Glomerular visceral epithelial cell (primary cell): ENCODE measurements at regions not wholly inside any gene's neighbourhood (a gene's known extent, or its start where the extent isn't known, plus 50 kb on each side); places are given as distances from the start of the nearest gene placed in this dataset.

Experiments
- DNase-seq: peaks from one replicate; pipeline ENCODE4 v3.0.0-alpha.2; 2016; ENCODE audit errors: extremely low spot score

DNA sequence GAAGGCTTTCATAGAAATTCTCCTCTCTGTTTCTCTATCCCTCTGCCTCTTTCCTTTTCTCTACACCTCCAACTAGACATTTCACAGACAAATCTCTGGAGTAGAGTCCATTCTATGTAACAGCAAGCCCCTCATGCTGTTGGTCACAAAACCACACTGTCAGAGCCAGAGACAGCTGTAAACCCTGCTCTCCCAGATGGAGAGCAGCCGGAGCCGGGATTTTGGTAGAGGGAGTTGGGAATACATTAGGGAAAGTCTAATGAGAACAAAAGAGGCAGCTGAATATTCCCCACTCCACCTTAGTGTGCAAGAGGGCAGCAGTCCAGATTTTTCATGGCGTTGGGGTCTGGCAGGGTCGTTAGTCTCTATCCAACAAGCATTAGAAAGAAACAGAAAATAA, 68.3 kb upstream of the EDN1 start:
- no peak for DNase-seq

DNA sequence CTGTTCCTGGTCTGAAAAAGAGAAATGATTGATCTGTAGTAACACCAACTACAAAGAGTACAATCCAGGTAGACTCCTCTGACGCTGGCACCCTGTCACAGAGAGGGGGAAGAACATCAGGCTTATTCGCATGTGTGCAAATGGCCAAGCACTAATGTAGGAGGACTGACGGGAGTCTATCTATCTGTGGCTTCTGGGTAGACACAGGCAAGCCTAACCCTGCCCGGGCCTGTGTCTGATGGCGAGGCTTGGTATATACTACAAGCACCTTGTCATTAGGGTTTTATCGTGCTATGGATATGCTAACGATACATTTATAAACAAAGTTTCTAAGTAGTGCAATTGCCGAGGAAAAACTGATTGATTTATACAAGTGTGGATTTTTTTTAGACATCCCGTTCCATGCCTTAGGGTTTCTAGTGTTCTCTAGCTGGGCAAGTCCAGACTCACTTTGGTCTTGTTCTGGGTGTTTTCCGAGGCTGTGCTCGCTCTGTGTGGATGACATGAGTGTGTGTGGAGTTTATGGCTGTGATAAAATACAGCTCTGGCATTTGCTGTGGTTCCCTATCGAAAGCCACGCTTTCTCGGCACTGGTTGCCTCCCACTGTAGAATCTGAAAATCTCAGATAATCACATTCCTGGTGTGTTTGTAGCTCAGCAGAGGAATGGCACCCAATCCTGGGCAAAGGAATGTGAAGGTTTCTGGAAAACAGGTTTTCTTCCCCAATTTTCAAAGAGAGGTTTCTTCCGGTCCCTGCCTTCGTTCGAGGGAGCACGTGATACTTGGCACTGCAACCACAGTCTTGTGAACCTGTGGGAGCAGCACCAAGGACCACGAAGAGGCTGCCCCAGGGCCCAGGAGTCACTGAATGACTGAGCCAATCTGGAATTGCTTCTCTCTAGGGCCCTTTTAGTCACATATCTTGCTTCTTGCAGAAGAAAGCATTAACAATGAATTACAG, 67.5 kb upstream of the EDN1 start:
- DNase-seq, result no peak

DNA sequence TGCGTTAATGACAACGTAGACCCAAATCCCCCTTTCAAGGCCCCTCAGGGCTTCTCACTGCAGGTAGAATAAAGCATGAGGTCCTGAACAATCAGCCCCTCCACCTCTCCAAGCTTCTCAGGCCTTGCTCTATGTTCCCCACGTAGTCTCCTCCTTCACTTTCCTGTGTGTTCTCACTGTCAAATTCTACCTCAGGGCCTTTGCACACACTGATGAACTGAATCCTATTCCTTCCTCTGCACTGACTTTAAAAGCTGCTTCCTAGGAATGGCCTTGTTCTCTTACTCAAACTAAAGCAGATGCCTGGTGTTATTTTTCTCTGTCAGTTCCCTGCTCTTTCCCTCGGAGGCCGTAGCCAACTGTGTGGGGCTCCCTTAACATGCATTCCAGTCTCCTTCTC, 66.8 kb upstream of the EDN1 start:
- no peak for DNase-seq

DNA sequence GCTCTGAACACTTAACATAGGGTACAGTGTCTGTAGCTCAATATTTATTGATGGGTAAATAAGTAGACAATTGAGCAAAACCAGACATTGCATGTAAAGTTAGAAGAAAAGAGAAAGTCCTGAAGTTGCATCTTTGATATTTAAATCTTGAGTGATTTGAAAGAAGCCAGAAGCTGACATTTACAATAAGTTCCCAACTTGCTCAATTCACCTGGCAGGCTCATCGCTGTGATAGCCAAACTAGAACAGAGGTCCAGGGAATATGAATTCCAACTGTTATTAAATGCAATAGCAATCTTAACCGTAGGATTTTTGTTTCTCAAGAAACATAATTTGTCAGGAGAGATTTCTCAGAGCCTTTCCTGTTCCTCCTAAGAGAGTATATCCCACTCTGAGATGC, 65.9 kb upstream of the EDN1 start:
- DNase-seq, result no peak

DNA sequence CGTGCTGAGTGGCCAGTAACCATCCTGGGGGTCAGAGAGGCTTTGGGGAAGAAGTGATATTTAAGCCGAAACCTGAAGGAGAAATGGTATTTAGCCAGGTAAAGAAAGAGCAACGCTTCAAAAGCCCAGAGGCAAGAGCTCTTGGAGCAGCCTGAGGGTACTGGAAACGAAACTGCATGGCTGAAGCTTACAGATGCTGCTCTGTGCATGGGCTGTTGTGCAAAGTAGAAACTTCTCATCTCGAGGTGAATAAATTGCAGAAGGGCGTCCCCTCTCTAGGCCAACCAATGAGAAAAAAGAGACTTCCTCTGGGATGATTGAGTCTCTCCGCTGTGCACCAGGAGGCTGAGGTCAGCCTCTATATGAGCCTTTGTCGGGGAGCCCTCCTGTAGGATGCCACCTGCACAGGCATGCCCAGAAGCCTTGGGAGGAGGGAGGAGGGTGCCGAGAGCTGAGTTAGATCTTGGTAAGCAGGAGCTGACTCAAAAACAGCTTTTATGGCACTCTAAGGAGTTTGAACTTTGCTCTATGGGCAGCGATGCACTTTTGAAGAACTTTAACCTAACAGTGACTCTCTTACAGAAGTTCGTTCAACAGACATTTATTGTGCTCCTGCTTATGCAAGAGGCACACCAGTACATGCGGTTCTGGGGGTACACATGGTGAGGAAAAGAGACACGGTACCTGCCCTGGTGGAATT, 61.6 kb upstream of the EDN1 start:
- DNase-seq, result no peak

DNA sequence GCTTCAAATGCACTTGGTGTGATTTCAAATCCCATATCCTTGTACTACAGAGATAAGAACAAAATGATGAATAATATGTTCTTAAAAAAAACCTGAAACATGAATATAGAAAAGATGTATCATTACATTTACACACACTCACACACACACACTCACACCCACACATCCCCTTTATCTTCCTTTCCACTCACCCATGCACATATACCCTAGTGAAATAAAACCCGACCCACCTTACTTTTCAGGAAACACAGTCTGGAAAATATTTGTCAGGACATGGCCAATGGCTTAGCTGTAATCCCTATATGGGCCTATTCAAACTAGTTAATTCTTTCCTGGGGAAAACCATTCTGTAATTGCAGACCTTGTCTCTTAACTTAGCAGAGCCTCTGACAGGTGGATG, 60.8 kb upstream of the EDN1 start:
- no peak for DNase-seq

DNA sequence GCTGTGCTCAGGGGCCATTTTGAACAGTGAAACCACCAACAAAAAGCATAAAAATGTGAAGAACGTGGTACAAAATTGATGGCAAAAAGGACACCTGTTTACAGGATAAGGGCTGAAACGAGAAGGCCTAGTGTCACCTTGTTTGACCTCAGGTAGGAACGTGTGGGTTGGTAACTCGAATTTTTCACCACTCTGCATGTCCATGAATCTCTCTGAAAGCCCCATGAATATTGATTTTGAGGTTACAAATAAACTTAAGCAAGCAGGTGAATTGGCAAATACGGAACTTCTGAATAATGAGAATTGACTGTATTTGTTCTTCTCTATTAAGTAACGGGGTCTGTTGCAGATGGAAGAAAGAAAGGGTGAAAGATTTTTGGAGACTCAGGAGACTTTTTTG, 59.6 kb upstream of the EDN1 start:
- DNase-seq, result no peak

DNA sequence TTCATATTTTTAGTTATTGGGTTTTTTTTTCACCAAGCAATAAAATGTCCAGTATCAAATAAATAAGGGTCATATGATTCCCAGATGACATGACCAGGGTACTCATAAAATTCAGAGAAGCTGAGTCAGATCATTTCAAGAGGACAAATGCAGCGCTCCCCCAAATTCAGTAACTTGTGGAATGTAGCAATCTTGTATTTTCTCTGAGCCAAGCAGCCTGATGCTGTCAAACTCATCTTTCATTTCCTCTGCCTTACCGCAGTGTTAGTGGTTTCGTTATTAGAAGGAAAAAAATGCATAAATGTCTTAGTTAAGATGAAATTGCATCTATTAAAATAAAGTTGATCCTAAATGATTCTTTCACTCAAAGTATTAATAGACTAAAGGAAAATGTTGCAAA, 57.8 kb upstream of the EDN1 start:
- DNase-seq, result no peak

DNA sequence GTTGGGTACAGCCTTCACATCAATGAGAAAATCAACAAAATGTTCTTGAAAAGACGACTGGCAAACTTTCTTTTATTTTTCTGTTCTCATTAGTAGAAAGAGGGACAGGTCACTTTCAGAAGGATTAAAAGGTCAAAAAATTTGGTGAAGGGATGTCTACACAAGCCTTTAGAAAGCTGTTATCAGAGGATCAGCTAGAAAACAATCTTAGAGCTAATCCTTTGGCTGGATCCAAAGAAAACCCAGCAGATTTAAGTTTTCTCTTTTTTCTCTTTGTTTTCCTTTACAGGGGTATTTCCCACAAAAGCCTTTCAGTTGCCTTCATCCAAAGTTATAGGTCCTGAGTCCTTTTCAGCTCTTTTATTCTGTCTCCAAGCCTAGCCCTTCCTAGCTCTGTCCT, 57.3 kb upstream of the EDN1 start:
- no peak for DNase-seq

DNA sequence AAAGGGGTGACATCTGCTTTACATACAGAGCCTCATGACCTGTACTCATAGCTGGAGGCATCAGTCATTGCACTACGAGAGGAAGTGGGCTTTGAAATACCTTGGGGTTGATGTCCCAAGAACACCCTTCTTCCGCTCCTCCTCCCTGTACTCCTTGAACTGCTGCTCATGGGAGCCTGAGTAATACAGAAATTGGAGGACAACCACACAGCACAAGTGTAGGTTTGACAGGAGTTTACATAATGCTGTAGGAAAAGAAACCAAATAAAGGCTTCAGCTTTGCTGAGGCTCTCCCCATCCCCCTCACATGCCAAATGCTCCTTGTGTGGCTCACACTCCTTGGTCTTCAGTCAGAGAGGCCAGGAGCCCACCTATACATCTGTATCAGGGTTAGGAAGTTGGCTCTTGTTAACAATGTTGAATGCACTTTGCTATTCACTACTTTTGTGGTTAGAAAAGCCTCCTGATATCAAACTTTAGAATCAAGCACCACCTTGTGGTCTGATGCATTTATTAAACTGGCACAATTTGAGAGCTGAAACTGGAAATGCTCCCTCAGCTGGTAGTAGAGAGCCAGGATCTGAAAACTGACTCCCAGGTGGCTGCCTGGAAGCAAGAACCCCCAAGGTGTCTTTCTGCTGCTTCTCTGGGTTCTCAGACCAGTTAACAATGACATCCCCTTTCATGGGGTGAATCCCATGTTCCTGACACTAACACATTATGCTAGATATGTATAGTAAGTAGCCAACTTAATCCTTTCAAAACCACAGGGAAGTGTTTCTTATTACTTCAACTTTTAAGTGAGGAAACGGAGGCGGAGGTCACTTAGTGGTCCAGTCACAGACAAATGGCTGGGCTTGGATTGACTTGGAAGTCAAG, 56.2 kb upstream of the EDN1 start:
- peak; percentile 85 for DNase-seq

DNA sequence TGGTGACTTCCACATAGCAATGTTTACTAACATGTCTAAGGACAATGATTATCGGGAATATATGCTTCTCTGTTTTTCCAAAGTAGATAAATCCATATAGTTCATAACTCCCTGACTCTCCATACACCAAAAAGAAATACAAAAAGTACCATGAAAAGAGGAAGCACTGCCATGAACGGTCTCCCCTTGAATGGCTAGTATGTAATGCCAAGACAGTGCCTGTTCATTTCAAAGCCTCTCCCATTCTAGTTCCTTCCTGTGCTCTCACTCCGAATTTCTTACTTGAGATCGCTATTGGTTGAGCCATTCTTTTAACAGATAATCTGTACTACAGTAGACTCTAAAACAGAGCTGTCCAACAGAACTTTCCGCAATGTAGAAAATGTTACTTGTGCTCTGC, 54.8 kb upstream of the EDN1 start:
- DNase-seq, result no peak

DNA sequence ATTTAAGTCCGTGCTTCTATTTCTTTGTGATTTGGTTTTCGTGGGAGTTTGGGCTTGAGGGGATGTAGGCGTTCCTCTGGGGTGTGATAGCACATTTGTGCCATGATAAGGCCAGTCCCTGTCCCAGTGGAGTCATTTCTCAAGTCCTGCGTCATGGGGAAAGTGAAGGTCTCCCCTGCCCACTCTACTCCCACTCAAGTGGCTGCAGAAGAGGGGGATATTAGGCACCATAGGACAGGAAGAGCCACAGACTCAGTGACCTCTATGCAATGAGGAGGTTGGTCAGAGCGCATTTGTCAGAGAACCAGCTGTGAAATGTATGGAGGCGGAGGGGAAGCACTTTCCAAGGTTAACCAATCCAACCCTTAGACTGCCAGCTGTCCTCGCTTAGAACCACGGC, 51.9 kb upstream of the EDN1 start:
- DNase-seq, result no peak
